ENCODE measurements at regions not wholly inside any gene's neighbourhood (a gene's known extent, or its start where the extent isn't known, plus 50 kb on each side); places are given as distances from the start of the nearest gene placed in this dataset.
"Not testable (repeated sequence)": the region's sequence is repeated elsewhere in the genome, so short reads cannot be mapped to it uniquely, and the experiment has no call there.

GRCh38 chr1:224012162-224012561 is 101.7 kb upstream of the FBXO28 start:
- peaks cover 18% of the 10 kb centered on the region for H3K36me3 Mint-ChIP-seq (ENCODE audit: low read depth)
- H3K27ac Mint-ChIP-seq; H3K4me1 Mint-ChIP-seq (ENCODE audit: low read depth); H3K4me3 Mint-ChIP-seq; H3K27me3 Mint-ChIP-seq; H3K9me3 Mint-ChIP-seq: not testable (repeated sequence)

GRCh38 chr1:224011751-224012150 is 102.2 kb upstream of the FBXO28 start:
- not testable (repeated sequence) for H3K27me3 Mint-ChIP-seq; H3K4me3 Mint-ChIP-seq; H3K27ac Mint-ChIP-seq; H3K4me1 Mint-ChIP-seq (ENCODE audit: low read depth); H3K9me3 Mint-ChIP-seq
- H3K36me3 Mint-ChIP-seq (ENCODE audit: low read depth), result peaks cover 18% of the 10 kb centered on the region

- H3K4me3 Mint-ChIP-seq; H3K4me1 Mint-ChIP-seq (ENCODE audit: low read depth); H3K27me3 Mint-ChIP-seq; H3K27ac Mint-ChIP-seq; H3K9me3 Mint-ChIP-seq: not testable (repeated sequence)
- H3K36me3 Mint-ChIP-seq (ENCODE audit: low read depth), result peaks cover 19% of the 10 kb centered on the region
Measured at GRCh38 chr1:224011153-224011552, 102.8 kb upstream of the FBXO28 start.

GRCh38 chr1:224005973-224006372 is 107.9 kb upstream of the FBXO28 start:
- H3K4me3 Mint-ChIP-seq, H3K27ac Mint-ChIP-seq: not testable (repeated sequence)

GRCh38 chr1:224004552-224005315 is 109.2 kb upstream of the FBXO28 start:
- H3K27me3 Mint-ChIP-seq; H3K27ac Mint-ChIP-seq; H3K4me1 Mint-ChIP-seq (ENCODE audit: low read depth); H3K4me3 Mint-ChIP-seq; H3K9me3 Mint-ChIP-seq: not testable (repeated sequence)
- peaks cover 30% of the 10 kb centered on the region for H3K36me3 Mint-ChIP-seq (ENCODE audit: low read depth)

More at GRCh38 chr1:224005973-224006372, 107.9 kb upstream of the FBXO28 start:
- H3K9me3 Mint-ChIP-seq; H3K4me1 Mint-ChIP-seq (ENCODE audit: low read depth); H3K27me3 Mint-ChIP-seq: not testable (repeated sequence)
- peaks cover 31% of the 10 kb centered on the region for H3K36me3 Mint-ChIP-seq (ENCODE audit: low read depth)

- H3K9me3 Mint-ChIP-seq; H3K27me3 Mint-ChIP-seq; H3K4me3 Mint-ChIP-seq; H3K4me1 Mint-ChIP-seq (ENCODE audit: low read depth); H3K27ac Mint-ChIP-seq: not testable (repeated sequence)
- peaks cover 29% of the 10 kb centered on the region for H3K36me3 Mint-ChIP-seq (ENCODE audit: low read depth)
Measured at GRCh38 chr1:224003896-224004295, 110.0 kb upstream of the FBXO28 start.

- H3K9me3 Mint-ChIP-seq; H3K4me1 Mint-ChIP-seq (ENCODE audit: low read depth); H3K27ac Mint-ChIP-seq; H3K4me3 Mint-ChIP-seq; H3K27me3 Mint-ChIP-seq: not testable (repeated sequence)
- H3K36me3 Mint-ChIP-seq (ENCODE audit: low read depth), result peaks cover 23% of the 10 kb centered on the region
Measured at GRCh38 chr1:224001757-224002156, 112.2 kb upstream of the FBXO28 start.

GRCh38 chr1:223999761-224000160 is 114.2 kb upstream of the FBXO28 start:
- not testable (repeated sequence) for H3K9me3 Mint-ChIP-seq; H3K27ac Mint-ChIP-seq; H3K4me3 Mint-ChIP-seq; H3K27me3 Mint-ChIP-seq; H3K4me1 Mint-ChIP-seq (ENCODE audit: low read depth)
- peaks cover 16% of the 10 kb centered on the region for H3K36me3 Mint-ChIP-seq (ENCODE audit: low read depth)

- H3K27ac Mint-ChIP-seq; H3K27me3 Mint-ChIP-seq; H3K4me1 Mint-ChIP-seq (ENCODE audit: low read depth); H3K4me3 Mint-ChIP-seq; H3K9me3 Mint-ChIP-seq: not testable (repeated sequence)
- peaks cover 11% of the 10 kb centered on the region for H3K36me3 Mint-ChIP-seq (ENCODE audit: low read depth)
Measured at GRCh38 chr1:223998676-223999455, 115.0 kb upstream of the FBXO28 start.

- not testable (repeated sequence) for H3K4me3 Mint-ChIP-seq; H3K4me1 Mint-ChIP-seq (ENCODE audit: low read depth); H3K27me3 Mint-ChIP-seq; H3K27ac Mint-ChIP-seq; H3K9me3 Mint-ChIP-seq
- peaks cover 11% of the 10 kb centered on the region for H3K36me3 Mint-ChIP-seq (ENCODE audit: low read depth)
Measured at GRCh38 chr1:223996376-223996775, 117.5 kb upstream of the FBXO28 start.

GRCh38 chr1:223992456-223993246 is 121.3 kb upstream of the FBXO28 start:
- Mint-ChIP-seq H3K4me3 (peak overlapping the region; percentile 97), H3K27ac (peak overlapping the region; percentile 98)
- not testable (repeated sequence) for H3K36me3 Mint-ChIP-seq (ENCODE audit: low read depth); H3K4me1 Mint-ChIP-seq (ENCODE audit: low read depth); H3K9me3 Mint-ChIP-seq; H3K27me3 Mint-ChIP-seq

GRCh38 chr1:223991297-223991857 is 122.5 kb upstream of the FBXO28 start:
- H3K4me3 Mint-ChIP-seq, result not testable (repeated sequence)

GRCh38 chr1:223961985-223962384 is 116.2 kb upstream of the TP53BP2 start:
- H3K4me3 Mint-ChIP-seq; H3K27ac Mint-ChIP-seq; H3K4me1 Mint-ChIP-seq (ENCODE audit: low read depth); H3K27me3 Mint-ChIP-seq; H3K36me3 Mint-ChIP-seq (ENCODE audit: low read depth); H3K9me3 Mint-ChIP-seq: not testable (repeated sequence)

More at GRCh38 chr1:223991297-223991857, 122.5 kb upstream of the FBXO28 start:
- not testable (repeated sequence) for H3K27me3 Mint-ChIP-seq; H3K27ac Mint-ChIP-seq; H3K36me3 Mint-ChIP-seq (ENCODE audit: low read depth); H3K4me1 Mint-ChIP-seq (ENCODE audit: low read depth); H3K9me3 Mint-ChIP-seq

GRCh38 chr1:223952801-223953200 is 107.1 kb upstream of the TP53BP2 start:
- not testable (repeated sequence) for H3K27ac Mint-ChIP-seq; H3K27me3 Mint-ChIP-seq; H3K4me3 Mint-ChIP-seq; H3K36me3 Mint-ChIP-seq (ENCODE audit: low read depth); H3K9me3 Mint-ChIP-seq; H3K4me1 Mint-ChIP-seq (ENCODE audit: low read depth)

GRCh38 chr1:223951551-223951950 is 105.8 kb upstream of the TP53BP2 start:
- H3K27ac Mint-ChIP-seq; H3K36me3 Mint-ChIP-seq (ENCODE audit: low read depth): not testable (repeated sequence)

More at GRCh38 chr1:223951551-223951950, 105.8 kb upstream of the TP53BP2 start:
- H3K27me3 Mint-ChIP-seq; H3K9me3 Mint-ChIP-seq; H3K4me3 Mint-ChIP-seq; H3K4me1 Mint-ChIP-seq (ENCODE audit: low read depth): not testable (repeated sequence)
